H4 (cell line): ENCODE measurements at regions not wholly inside any gene's neighbourhood (a gene's known extent, or its start where the extent isn't known, plus 50 kb on each side); places are given as distances from the start of the nearest gene placed in this dataset.

ENCODE experiments used
- DNase-seq: peaks from one replicate; pipeline ENCODE4 v3.0.0-alpha.2; 2015; ENCODE audit warnings: low spot score

GRCh38 chr12:20967756-20968155 is 157.3 kb downstream of the SLCO1B3 start:
- no peak for DNase-seq

DNA sequence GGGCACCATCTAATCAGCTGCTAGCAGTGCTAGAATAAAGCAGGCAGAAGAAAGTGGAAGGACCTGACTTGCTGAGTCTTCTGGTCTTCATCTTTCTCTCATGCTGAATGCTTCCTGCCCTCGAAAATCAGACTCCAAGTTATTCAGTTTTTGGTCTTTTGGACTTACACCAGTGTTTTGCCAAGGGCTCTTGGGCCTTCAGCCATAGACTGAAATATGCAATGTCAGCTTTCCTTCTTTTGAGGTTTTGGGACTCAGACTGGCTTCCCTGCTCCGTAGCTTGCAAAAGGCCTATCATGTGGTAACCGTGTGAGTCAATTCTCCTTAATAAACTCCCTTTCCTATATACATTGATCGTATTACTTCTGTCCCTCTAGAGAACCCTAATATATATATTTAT is 159.3 kb downstream of the SLCO1B3 start:
- DNase-seq, result no peak

GRCh38 chr12:20985399-20985798 is 145.6 kb upstream of the SLCO1B1 start:
- DNase-seq, result no peak

DNA sequence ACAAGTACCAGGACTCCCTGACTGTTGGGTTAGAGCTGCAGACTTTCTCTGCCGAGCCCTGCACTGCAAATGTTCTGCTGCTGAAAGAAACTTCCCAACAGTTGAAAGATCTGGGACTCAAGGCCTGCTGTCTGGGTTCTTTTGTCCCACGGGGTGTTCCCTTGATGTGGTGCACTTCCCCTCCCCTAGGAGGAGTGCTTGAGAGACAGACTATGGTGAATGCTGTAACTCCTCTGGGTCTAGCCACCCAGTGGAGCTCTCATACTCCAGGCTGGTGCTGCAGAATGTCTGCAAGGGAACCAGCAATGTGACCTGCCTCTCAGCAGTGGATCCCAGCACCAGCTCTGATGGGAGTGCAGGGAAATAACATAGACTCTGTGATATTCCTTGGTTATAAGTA is 129.2 kb upstream of the SLCO1B1 start:
- DNase-seq, result no peak

DNA sequence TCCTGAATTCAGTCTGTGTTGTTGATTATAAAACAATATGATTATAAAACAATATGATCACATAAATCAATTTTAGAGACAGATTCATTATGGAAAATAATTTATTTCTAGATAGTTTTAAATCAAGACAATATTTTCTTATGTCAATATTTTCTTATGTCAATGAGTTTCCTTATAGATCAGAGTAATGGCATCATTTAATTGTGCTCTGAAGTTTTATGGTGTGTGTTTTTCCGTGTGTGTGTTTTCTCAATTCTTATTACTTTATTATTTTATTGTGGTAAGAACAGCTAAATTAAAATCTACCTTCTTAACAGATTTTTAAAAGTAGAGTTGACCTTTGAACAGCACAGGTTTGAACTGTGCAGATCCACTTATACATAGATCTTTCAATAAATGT is 105.3 kb upstream of the SLCO1B1 start:
- no peak for DNase-seq

DNA sequence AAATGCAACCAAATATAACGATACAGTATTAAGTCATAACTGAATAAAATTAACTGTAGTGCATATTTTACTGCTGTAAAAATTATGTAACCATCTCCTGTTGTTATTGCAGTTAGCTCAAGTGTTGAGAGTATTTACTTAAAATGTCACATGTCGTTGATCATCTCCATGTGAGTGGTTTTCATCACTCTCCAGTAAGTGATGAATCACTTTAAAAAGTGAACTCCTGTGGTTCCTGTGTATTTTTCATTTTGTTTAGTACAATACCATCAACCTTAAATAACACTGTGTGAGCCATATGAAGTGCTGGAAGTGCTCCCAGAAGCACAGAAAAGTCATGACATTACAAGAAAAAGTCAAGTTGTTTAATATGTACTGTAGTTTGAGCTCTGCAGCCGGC is 104.7 kb upstream of the SLCO1B1 start:
- DNase-seq, result peak; percentile 47

DNA sequence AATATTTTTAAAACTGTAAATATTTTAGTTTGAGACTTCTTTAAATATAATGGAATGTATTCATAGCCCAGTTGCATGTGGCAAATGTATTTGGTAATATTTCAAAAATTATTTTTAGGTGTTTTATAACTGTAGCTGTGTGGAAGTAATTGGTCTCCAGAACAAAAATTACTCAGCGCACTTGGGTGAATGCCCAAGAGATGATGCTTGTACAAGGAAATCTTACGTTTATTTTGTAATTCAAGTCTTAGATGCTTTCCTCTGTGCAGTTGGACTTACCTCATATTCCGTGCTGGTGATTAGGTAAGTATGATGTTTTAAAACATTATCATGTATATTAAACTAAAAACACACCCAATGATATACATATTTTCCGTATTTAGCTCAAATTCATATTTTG is 76.7 kb upstream of the SLCO1B1 start:
- DNase-seq, result no peak

GRCh38 chr12:21065845-21066244 is 65.1 kb upstream of the SLCO1B1 start:
- DNase-seq, result peak; percentile 4

DNA sequence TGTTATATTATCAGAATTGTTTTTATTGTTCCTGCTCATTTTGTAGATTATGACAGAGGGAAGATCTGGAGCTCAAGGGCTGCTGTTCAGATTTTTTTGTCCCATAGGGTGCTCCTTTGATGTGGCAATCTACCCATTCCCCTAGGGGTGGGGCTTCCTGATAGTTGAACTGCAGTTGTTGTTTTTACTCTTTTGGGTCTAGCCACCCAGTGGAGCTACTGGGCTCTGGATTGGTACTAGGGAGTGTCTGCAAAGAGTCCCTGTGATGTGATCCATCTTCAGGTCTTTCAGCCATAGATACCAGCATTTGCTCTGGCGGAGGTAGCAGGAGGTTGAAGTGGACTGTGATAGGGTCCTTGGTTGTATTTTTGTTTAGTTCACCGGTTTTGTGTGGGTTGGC is 57.9 kb upstream of the SLCO1B1 start:
- DNase-seq, result peak; percentile 6

DNA sequence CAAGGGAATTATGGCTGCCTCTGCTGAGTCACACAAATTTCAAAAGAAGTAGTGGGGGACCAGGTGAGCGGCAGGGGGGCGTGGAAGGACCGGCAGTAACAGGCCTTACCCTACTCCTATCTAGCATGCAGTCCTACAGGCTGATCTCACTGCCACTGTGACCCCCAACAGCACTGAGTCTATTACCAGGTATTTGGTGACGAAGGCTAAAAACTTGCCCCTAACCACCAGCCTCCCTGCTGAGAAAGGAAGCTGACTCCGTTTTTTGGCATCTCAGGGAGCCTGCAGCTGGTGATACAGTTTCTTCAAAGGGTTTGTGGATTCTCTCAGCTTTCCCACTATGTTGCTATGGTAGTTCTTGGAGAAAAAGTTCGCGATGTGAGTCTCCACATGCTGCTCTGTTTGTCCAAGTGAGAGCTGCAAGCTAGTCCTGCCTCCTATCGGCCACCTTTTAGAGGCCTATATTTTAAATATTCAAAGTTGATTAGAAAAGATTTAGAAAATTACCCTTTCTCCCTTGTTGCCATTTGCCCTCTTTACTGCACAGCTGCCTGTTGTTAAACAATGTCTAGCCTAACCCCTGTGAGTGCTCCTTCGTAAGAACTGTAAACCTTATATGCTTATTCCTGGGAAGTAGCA is 57.1 kb upstream of the SLCO1B1 start:
- peak; percentile 69 for DNase-seq
